GM12892 (cell line): ENCODE measurements at regions not wholly inside any gene's neighbourhood (a gene's known extent, or its start where the extent isn't known, plus 50 kb on each side); places are given as distances from the start of the nearest gene placed in this dataset.

ENCODE experiments used
- POLR2A ChIP-seq: IDR thresholded peaks from 2 replicates; pipeline ENCODE4 v1.6.1; 2011; ENCODE audit warnings: low read depth, low read length, control low read depth
- POLR2AphosphoS5 ChIP-seq: IDR thresholded peaks from 2 replicates; pipeline ENCODE4 v1.6.1; 2011; ENCODE audit warnings: low read depth, low read length, control low read depth

DNA sequence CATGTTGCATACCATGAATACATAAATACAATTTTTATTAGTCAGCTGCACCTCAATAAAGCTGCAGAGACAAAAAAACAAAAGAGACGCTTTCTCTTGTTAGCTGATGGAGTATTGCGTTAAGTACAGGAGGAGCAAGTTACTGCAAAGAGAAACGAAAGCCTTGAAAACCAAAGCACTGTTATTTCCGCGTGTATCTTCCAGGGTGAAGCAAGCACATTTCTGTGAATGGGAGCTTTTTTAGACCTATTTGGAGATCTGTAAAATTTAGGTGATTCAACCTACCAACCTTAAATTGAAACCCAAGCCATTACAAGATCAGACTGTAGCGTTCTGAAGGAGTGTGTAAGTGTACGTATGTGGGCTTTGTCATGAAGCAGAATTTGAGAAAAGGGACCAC is 390.4 kb downstream of the SOX9 start:
- no peak for TF ChIP-seq POLR2A
- no peak for TF ChIP-seq POLR2AphosphoS5
